ENCODE measurements at regions not wholly inside any gene's neighbourhood (a gene's known extent, or its start where the extent isn't known, plus 50 kb on each side); places are given as distances from the start of the nearest gene placed in this dataset.

DNA sequence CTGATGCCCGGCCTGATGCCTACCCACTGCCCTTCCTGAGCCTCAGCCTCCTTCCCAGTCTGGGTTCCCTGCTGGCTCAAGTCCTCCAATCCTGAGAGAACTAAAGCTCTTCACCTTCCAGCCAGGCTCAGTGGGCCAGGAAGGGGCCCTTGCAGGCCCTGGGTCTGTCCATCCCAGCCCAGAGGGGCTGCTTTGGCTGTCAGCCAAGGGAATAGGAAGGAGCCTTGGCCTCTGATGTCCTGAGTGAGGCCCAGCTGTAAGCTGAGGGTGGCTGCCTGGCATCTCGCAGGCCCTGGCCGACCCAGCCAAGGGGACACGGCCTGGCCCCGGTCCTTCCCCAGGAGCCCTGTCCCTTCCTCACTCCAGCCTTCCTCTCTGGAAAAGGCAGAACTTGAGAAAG, 83.4 kb downstream of the DHCR7 start:
- no peak overlapping the region for H3K27ac ChIP-seq (ENCODE audit: low read length)
- no peak for TF ChIP-seq CTCF (IDR thresholded peaks at IDR 0.05; ENCODE audit: poor library complexity, severe bottlenecking)
- no peak for TF ChIP-seq POLR2AphosphoS5 (IDR thresholded peaks at IDR 0.05)
- no peak for TF ChIP-seq SMC3 (conservative IDR thresholded peaks at IDR 0.05; ENCODE audit: poor library complexity)
- TF ChIP-seq TAF1 (IDR thresholded peaks at IDR 0.05; ENCODE audit: low read depth), result no peak
- TF ChIP-seq, protein P1, sequence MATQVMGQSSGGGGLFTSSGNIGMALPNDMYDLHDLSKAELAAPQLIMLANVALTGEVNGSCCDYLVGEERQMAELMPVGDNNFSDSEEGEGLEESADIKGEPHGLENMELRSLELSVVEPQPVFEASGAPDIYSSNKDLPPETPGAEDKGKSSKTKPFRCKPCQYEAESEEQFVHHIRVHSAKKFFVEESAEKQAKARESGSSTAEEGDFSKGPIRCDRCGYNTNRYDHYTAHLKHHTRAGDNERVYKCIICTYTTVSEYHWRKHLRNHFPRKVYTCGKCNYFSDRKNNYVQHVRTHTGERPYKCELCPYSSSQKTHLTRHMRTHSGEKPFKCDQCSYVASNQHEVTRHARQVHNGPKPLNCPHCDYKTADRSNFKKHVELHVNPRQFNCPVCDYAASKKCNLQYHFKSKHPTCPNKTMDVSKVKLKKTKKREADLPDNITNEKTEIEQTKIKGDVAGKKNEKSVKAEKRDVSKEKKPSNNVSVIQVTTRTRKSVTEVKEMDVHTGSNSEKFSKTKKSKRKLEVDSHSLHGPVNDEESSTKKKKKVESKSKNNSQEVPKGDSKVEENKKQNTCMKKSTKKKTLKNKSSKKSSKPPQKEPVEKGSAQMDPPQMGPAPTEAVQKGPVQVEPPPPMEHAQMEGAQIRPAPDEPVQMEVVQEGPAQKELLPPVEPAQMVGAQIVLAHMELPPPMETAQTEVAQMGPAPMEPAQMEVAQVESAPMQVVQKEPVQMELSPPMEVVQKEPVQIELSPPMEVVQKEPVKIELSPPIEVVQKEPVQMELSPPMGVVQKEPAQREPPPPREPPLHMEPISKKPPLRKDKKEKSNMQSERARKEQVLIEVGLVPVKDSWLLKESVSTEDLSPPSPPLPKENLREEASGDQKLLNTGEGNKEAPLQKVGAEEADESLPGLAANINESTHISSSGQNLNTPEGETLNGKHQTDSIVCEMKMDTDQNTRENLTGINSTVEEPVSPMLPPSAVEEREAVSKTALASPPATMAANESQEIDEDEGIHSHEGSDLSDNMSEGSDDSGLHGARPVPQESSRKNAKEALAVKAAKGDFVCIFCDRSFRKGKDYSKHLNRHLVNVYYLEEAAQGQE (IDR thresholded peaks at IDR 0.05; ENCODE audit: borderline replicate concordance), result no peak
- TF ChIP-seq EZH2 (IDR thresholded peaks at IDR 0.05; ENCODE audit: borderline replicate concordance, insufficient read depth, low read length, poor library complexity, severe bottlenecking), result no peak
- TF ChIP-seq EP300 (conservative IDR thresholded peaks at IDR 0.05; ENCODE audit: poor library complexity, severe bottlenecking), result no peak
- TF ChIP-seq MXI1 (conservative IDR thresholded peaks at IDR 0.05; ENCODE audit: poor library complexity, severe bottlenecking), result no peak
- no peak for TF ChIP-seq RAD21 (conservative IDR thresholded peaks at IDR 0.05)
- no peak overlapping the region for H3K9ac ChIP-seq (ENCODE audit: low read length)
- no peaks in the 10 kb centered on the region for H3K36me3 ChIP-seq (ENCODE audit: insufficient read depth, low read length)
- H3K27me3 ChIP-seq (ENCODE audit: insufficient read depth, low read depth, low read length), result no peaks in the 10 kb centered on the region
- no peak overlapping the region for H3K4me3 ChIP-seq (ENCODE audit: low read length)
- no peak overlapping the region for H2AFZ ChIP-seq (ENCODE audit: low read depth, low read length)
- no peaks in the 10 kb centered on the region for H3K9me3 ChIP-seq (ENCODE audit: low read length)
- no peaks in the 10 kb centered on the region for H3K9me2 ChIP-seq (ENCODE audit: insufficient read depth, low read length)
- no peak overlapping the region for H3K4me2 ChIP-seq (ENCODE audit: low read length)
- H3F3A ChIP-seq (ENCODE audit: insufficient read depth, low read length, poor library complexity, severe bottlenecking), result no peaks in the 10 kb centered on the region
- no peaks in the 10 kb centered on the region for H3K79me2 ChIP-seq (replicated peaks; ENCODE audit: insufficient read depth, low read length)
- no peaks in the 10 kb centered on the region for H4K20me1 ChIP-seq (ENCODE audit: insufficient read depth)

DNA sequence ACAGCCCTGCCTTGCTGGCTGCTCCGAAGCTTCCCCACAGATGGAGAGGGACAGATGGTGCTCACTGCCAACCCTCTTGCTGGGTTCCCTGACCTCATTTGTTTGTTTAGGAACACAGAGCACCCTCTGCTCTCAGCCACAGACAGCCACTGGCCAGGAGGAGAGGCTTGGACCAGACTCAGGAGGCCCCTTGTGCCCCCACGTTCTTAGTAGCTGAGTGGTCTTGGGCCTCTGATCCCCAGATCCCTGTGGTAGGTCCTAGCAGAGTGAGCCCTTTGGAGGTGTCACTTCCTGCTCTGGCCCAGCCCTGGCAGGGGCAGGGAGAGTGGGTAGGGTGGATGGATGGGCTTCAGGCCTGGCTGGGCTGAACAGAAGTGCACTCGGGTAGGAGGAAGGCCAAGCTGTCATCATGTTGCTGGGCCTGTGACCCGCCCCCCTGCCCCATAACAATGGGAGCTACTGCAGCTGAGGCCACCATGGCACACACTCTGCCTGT, 84.0 kb downstream of the DHCR7 start:
- Histone ChIP-seq H3K27ac (ENCODE audit: low read length) (no peak overlapping the region), H3K9ac (ENCODE audit: low read length) (no peak overlapping the region), H3K9me2 (ENCODE audit: insufficient read depth, low read length) (no peaks in the 10 kb centered on the region), H3F3A (ENCODE audit: insufficient read depth, low read length, poor library complexity, severe bottlenecking) (no peaks in the 10 kb centered on the region), H3K36me3 (ENCODE audit: insufficient read depth, low read length) (no peaks in the 10 kb centered on the region), H4K20me1 (ENCODE audit: insufficient read depth) (no peaks in the 10 kb centered on the region), H3K9me3 (ENCODE audit: low read length) (no peaks in the 10 kb centered on the region), H3K4me3 (ENCODE audit: low read length) (no peak overlapping the region), H3K79me2 (replicated peaks; ENCODE audit: insufficient read depth, low read length) (no peaks in the 10 kb centered on the region), H2AFZ (ENCODE audit: low read depth, low read length) (no peak overlapping the region), H3K4me2 (ENCODE audit: low read length) (no peak overlapping the region), H3K27me3 (ENCODE audit: insufficient read depth, low read depth, low read length) (no peaks in the 10 kb centered on the region)
- no peak for TF ChIP-seq MXI1 (conservative IDR thresholded peaks at IDR 0.05; ENCODE audit: poor library complexity, severe bottlenecking)
- TF ChIP-seq EZH2 (IDR thresholded peaks at IDR 0.05; ENCODE audit: borderline replicate concordance, insufficient read depth, low read length, poor library complexity, severe bottlenecking), result no peak
- no peak for TF ChIP-seq TAF1 (IDR thresholded peaks at IDR 0.05; ENCODE audit: low read depth)
- TF ChIP-seq, protein P1 (IDR thresholded peaks at IDR 0.05; ENCODE audit: borderline replicate concordance), result no peak
- no peak for TF ChIP-seq EP300 (conservative IDR thresholded peaks at IDR 0.05; ENCODE audit: poor library complexity, severe bottlenecking)
